HG03135 (cell line): ENCODE measurements at regions not wholly inside any gene's neighbourhood (a gene's known extent, or its start where the extent isn't known, plus 50 kb on each side); places are given as distances from the start of the nearest gene placed in this dataset.
A peak's percentile ranks its signal among the peaks of the same experiment; 100 is the strongest.

Experiments
- ATAC-seq: cut with Tn5 transposase; IDR thresholded peaks from one replicate; pipeline ENCODE4 v1.9.1; 2021; ENCODE audit warnings: mild to moderate bottlenecking, moderate library complexity; ENCODE audit not compliant: unreplicated experiment

GRCh38 chr12:91818227-91819131 is 327.2 kb downstream of the BTG1 start:
- no peak for ATAC-seq

- ATAC-seq = no peak
Measured at GRCh38 chr12:91817517-91817916, 328.1 kb downstream of the BTG1 start.

GRCh38 chr12:91813701-91814100 is 331.9 kb downstream of the BTG1 start:
- no peak for ATAC-seq

- peak; percentile 60 for ATAC-seq
Measured at GRCh38 chr12:91811481-91812287, 334.0 kb downstream of the BTG1 start.

GRCh38 chr12:91810531-91811451 is 334.9 kb downstream of the BTG1 start:
- no peak for ATAC-seq

DNA sequence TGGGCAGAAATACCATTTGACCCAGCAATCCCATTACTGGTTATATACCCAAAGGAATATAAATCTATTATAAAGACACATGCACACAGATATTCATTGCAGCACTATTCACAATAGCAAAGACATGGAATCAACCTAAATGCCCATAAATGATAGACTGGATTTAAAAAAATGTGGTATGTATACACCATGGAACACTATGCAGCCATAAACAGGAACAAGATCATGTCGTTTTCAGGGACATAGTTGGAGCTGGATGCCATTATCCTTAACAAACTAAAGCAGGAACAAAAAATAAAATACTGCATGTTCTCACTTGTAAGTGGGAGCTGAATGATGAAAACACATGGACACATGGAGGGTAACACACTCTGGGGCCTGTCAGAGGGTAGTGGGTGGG is 335.6 kb downstream of the BTG1 start:
- ATAC-seq = no peak

DNA sequence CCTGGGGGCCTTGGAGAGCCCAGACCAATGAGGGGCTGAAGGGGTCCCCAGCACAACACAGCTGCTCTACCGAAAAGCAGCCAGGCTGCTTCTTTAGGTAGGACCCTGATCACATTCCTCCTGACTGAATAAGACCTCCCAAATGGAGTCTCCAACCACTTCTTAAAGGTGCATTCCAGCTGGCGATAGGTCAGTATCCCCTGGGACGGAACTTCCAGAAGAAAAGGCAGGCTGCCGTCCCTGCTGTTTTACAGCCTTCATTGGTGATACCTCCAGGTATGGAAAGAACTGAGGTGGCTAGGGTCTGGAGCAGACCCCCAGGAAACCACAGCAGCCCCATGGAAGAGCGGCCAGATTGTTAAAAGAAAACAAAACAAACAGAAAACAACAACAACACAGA is 340.6 kb downstream of the BTG1 start:
- no peak for ATAC-seq

DNA sequence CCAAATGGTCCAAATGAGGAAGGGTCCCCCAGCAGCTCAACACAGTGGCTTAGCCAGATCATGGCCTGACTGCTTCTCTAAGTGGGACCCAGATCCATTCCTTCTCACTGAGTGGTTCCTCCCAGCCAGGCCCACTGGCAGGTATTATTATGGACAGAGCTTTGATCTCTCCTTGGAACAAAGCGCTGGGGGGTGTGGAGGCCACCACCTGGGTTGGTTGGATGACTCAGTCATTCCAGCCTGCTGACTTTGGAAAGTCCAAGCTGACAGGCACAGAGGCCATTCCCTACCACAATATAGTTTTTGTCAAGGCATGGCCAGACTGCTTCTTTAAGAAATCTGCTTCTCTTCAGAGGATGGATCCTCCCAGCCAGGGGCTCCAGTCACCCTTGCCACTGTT is 341.1 kb downstream of the BTG1 start:
- no peak for ATAC-seq

DNA sequence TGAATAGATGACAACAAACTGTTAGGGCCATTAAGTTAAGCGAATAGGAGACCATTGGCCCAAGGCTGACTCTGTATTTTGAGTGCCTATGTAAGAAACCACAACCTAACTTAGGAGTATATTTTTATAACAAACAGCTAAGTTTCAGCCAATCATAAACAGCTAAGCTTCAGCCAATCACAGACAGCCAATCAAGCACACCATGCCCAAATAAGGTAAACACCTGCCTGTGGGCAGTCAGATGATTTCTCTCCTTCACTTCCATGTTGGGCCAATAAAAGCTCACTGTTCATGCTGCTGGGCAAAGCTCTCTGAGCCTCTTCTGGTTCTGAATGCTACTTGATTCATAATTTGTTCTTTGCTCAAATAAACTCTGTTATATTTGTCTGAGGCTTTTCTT is 344.6 kb downstream of the BTG1 start:
- ATAC-seq = no peak

DNA sequence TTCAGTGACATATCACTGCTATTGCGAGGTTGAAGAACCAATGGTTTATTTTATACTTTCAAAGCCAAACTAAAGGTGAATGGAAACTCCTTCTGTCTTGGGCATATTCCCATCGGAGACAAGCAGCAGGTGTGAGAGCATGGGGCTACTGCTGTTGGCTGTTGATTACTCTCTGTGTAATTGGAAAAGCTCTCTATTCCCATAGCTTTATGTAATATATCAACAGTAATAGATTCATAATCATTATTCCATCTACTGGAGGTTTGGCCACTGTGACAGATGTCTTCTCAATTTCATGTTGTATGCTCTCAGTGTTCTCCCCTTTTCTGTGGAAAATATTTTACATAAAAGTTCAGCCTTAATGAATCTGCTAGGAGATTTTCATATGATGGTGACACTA is 352.0 kb downstream of the BTG1 start:
- no peak for ATAC-seq

- ATAC-seq = no peak
Measured at GRCh38 chr12:91792597-91792996, 353.0 kb downstream of the BTG1 start.

- ATAC-seq = no peak
Measured at GRCh38 chr12:91786499-91787272, 359.0 kb downstream of the BTG1 start.

GRCh38 chr12:91785655-91786498 is 359.8 kb downstream of the BTG1 start:
- no peak for ATAC-seq

DNA sequence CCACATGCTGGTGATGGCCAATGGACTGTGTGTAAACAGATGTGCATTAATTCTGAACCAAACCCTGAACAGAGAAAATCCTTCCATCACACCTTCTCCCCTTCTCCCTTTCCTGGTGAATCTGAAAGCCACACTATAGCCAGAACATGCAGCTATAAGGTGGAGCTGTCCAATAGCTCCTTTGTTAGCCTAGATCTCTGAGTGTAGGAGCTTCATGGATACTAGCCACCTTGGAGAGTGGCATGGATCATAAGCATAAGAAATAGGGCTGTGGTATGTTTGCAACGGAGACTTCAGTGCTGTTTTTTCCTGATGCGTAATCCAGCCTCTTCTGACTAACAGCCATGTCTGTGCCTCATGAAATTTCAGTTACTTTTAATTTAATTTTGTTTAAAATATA is 364.5 kb downstream of the BTG1 start:
- no peak for ATAC-seq

DNA sequence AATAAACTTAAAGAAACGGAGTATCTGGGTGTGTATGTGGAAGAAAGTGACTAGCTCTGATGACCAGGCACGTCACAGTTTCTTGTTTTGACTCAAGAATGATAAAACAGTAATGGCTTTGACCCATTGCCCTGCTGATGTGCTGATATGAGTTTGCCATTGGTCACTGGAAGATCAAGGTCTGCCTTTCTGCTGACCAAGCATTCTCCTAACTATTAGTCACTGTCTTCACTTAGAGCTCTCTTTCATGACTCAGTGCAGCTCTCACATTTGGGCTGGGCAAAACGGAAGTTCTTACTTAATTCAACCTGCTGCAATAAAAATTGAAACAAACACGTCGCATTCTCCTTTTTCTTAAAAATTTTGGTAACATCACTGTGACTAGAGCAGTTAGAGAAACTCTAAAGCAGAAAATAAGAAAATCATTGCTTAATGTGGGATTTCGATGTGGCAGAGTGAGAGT is 366.7 kb downstream of the BTG1 start:
- peak; percentile 93 for ATAC-seq

- ATAC-seq = peak; percentile 54
Measured at GRCh38 chr12:91778091-91778832, 367.4 kb downstream of the BTG1 start.

GRCh38 chr12:91777268-91777992 is 368.2 kb downstream of the BTG1 start:
- ATAC-seq = no peak

DNA sequence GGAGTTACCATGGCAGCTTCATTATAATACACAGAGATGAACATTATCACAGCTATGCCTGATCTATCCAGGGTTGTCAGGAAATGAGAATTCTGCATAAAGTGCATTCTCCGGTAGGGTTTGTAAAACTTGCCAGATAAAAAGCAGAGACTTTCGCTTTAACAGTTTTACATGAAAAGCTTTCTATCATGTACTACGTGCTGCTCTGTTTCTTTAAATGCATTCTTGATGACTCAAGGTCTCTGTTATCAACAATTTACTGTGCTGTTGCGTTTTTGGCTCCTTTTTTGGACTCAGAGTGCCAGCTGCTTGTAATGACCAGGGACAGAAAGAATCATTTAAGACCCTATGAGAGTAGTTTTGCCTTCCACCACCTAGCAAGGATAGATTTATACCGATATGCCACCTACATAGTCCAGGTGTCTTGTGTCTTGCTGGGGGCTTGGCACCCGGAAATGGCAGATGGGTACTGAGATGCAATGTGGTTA is 371.2 kb downstream of the BTG1 start:
- no peak for ATAC-seq
